Natural killer cell treated with Interleukin-12 subunit alpha and Interleukin-12 subunit beta and Interleukin-15 and Interleukin-18, amount 100 ng/mL, for 72 hours (primary cell): ENCODE measurements at regions not wholly inside any gene's neighbourhood (a gene's known extent, or its start where the extent isn't known, plus 50 kb on each side); places are given as distances from the start of the nearest gene placed in this dataset.

Experiments used
- ATAC-seq, 2 donors: fragments of 150-1000 bp; cut with Tn5 transposase in 1 of 2; sonication (Bioruptor Pico), chemical (Tn5 transposase) in 1 of 2; 2 replicates each; pipeline ENCODE4 v1.10.0; 2021
- DNase-seq: peaks from one replicate; pipeline ENCODE4 v3.0.0; 2022; ENCODE audit warnings: low spot score
- H3K27ac Mint-ChIP-seq, 2 donors: 1 replicate in 1 of 2; 2 replicates in 1 of 2; pipeline ENCODE4 v1.8.0; 2022; ENCODE audit warnings: mixed read lengths in 2 of 2, mild to moderate bottlenecking in 1 of 2, moderate library complexity in 1 of 2
- H3K27me3 Mint-ChIP-seq, 2 donors: 1 replicate in 1 of 2; 2 replicates in 1 of 2; pipeline ENCODE4 v1.8.0; 2022; ENCODE audit warnings: mixed read lengths in 2 of 2
- H3K36me3 Mint-ChIP-seq: one replicate; pipeline ENCODE4 v1.8.0; 2022; ENCODE audit warnings: mixed read lengths
- H3K4me1 Mint-ChIP-seq, 2 donors: 1 replicate in 1 of 2; 2 replicates in 1 of 2; pipeline ENCODE4 v1.8.0; 2022; ENCODE audit warnings: low read depth in 2 of 2, mixed read lengths in 2 of 2, mild to moderate bottlenecking in 1 of 2
- H3K4me3 Mint-ChIP-seq: one replicate; pipeline ENCODE4 v1.8.0; 2022; ENCODE audit warnings: mixed read lengths
- H3K9me3 Mint-ChIP-seq: 2 replicates; pipeline ENCODE4 v1.8.0; 2022; ENCODE audit warnings: mixed read lengths

GRCh38 chr10:113988535-113988934 lies 55.1 kb upstream of the ADRB1 start:
- peaks cover 9% of the 10 kb centered on the region for H3K9me3 Mint-ChIP-seq
- no peak for ATAC-seq
- H3K27me3 Mint-ChIP-seq: peaks cover 29% of the 10 kb centered on the region in 2 donors

DNA sequence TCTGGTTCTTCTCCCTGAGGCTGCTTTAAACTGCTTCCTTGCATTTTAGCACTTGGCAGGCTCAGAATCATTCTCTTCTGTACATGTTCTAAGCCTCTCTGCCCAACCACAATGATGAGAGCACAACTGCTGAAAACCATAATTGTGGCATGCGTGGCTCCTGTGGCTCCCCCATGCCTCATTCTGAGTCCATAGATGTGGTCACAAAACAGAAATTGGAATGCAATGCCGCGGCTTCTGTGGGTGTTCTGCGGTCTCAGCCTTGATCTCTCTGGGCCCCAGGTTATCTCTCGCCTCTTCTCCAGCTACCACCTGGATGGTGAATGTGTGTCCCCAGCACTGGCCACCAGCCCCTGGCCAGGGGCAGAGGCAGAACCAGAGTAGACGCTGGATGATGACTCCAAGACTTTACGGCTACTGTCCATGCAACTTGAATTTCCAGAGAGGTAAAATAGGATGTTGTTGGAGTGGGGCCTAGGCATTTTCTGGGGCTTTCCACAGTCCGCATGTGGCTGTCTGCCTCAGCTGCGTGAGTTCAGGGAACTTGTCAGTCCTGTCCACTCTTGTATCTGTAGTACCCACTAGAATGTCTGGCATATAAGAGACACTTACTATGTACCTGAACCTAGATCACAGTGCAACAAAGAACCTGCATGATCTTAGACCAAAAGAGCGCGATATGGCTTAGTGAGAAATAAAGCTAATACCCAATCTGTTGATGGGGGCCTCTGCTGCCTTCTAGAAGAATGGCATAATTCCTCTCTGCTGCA lies 52.4 kb upstream of the ADRB1 start:
- H3K4me3 Mint-ChIP-seq: no peak overlapping the region
- H3K4me1 Mint-ChIP-seq: peaks cover 10 to 18% of the 10 kb centered on the region in 2 donors
- H3K36me3 Mint-ChIP-seq: peaks cover 10% of the 10 kb centered on the region
- DNase-seq (no peak), ATAC-seq (peak; percentile 20 to 57)
- no peak overlapping the region for H3K27ac Mint-ChIP-seq
- peaks cover 35 to 42% of the 10 kb centered on the region in 2 donors for H3K27me3 Mint-ChIP-seq
- peaks cover 9% of the 10 kb centered on the region for H3K9me3 Mint-ChIP-seq

More at GRCh38 chr10:113988535-113988934, 55.1 kb upstream of the ADRB1 start:
- no peak overlapping the region for H3K4me3 Mint-ChIP-seq
- peaks cover 14 to 22% of the 10 kb centered on the region in 2 donors for H3K4me1 Mint-ChIP-seq
- peaks cover 10% of the 10 kb centered on the region for H3K36me3 Mint-ChIP-seq
- H3K27ac Mint-ChIP-seq: no peak overlapping the region
- DNase-seq: no peak

GRCh38 chr10:113992471-113993011 lies 51.1 kb upstream of the ADRB1 start:
- DNase-seq: no peak
- no peak overlapping the region for H3K4me3 Mint-ChIP-seq
- H3K9me3 Mint-ChIP-seq: peaks cover 4% of the 10 kb centered on the region
- peaks cover 13% of the 10 kb centered on the region for H3K36me3 Mint-ChIP-seq
- peak overlapping the region in 1 of 2 donors; percentile 24 for H3K27ac Mint-ChIP-seq
- peaks cover 42 to 44% of the 10 kb centered on the region in 2 donors for H3K27me3 Mint-ChIP-seq
- no peak for ATAC-seq
- peaks cover 8 to 13% of the 10 kb centered on the region in 2 donors for H3K4me1 Mint-ChIP-seq

DNA sequence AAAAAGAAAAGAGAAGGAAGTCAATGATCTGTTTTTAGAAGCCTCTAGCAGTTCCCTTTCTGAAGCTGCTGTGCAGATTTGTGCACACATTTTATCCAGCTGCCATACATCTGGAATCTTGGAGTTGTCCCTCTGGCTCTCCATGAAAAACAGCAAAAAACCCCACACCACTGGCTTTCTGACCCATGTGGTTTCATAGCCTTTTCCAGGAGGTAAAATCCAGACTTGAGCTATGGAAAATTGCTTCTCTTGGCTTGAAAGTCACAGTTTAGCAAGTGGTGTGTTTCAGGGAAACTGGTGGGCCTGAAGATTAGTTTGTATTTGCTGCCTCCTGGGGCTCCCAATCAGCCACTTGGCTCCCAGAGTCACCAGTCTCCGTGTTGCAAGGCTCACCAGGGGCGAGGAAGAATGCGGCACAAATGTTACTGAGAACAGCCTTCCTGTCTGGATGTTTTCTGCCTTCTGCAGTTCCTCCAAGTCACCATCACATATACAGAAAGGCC lies 50.1 kb upstream of the ADRB1 start:
- H3K36me3 Mint-ChIP-seq: peaks cover 4% of the 10 kb centered on the region
- DNase-seq: no peak
- H3K27me3 Mint-ChIP-seq: peaks cover 32 to 37% of the 10 kb centered on the region in 2 donors
- no peak overlapping the region for H3K4me3 Mint-ChIP-seq
- ATAC-seq: no peak
- H3K27ac Mint-ChIP-seq: no peak overlapping the region
- H3K9me3 Mint-ChIP-seq: no peaks in the 10 kb centered on the region
- H3K4me1 Mint-ChIP-seq: peaks cover 0 to 6% of the 10 kb centered on the region in 2 donors
